DND-41 (cell line): ENCODE measurements at regions not wholly inside any gene's neighbourhood (a gene's known extent, or its start where the extent isn't known, plus 50 kb on each side); places are given as distances from the start of the nearest gene placed in this dataset.

Source experiments
- ATAC-seq: fragments of 200-7000 bp; cut with Tn5 transposase; 3 replicates; pipeline ENCODE4 v1.9.1; 2021; ENCODE audit warnings: low read depth; ENCODE audit not compliant: insufficient read depth
- DNase-seq: peaks from one replicate; pipeline ENCODE4 v3.0.0-alpha.2; 2020
- H2AFZ ChIP-seq: 2 replicates; pipeline ENCODE4 v1.6.0; 2012; ENCODE audit warnings: low read depth, low read length
- H3K27ac ChIP-seq: 2 replicates; pipeline ENCODE4 v1.5.1; 2012; ENCODE audit warnings: low read length, inconsistent platforms
- H3K27me3 ChIP-seq: fragments of 200-600 bp; sonication (generic); 2 replicates; pipeline ENCODE4 v1.6.0; 2012; ENCODE audit warnings: low read length, mild to moderate bottlenecking, inconsistent platforms; ENCODE audit not compliant: insufficient read depth, poor library complexity
- H3K36me3 ChIP-seq: 2 replicates; pipeline ENCODE4 v1.5.1; 2012; ENCODE audit warnings: low read length, inconsistent platforms; ENCODE audit not compliant: insufficient read depth
- H3K4me1 ChIP-seq: 2 replicates; pipeline ENCODE4 v1.5.1; 2012; ENCODE audit warnings: mild to moderate bottlenecking, low read length; ENCODE audit not compliant: insufficient read depth
- H3K4me2 ChIP-seq: 2 replicates; pipeline ENCODE4 v1.6.0; 2012; ENCODE audit warnings: mild to moderate bottlenecking, moderate library complexity, low read length, inconsistent platforms; ENCODE audit not compliant: insufficient read depth
- H3K4me3 ChIP-seq, 2 experiments: fragments of 200-600 bp in 1 of 2; shearing (Covaris generic) in 1 of 2; 2 replicates each; pipeline ENCODE4 v1.5.1; 2012 to 2016; ENCODE audit warnings: inconsistent platforms in 2 of 2, low read length in 2 of 2, mild to moderate bottlenecking in 2 of 2, low read depth in 1 of 2, moderate library complexity in 1 of 2
- H3K79me2 ChIP-seq: 2 replicates; pipeline ENCODE4 v1.6.0; 2012; ENCODE audit warnings: low read length, inconsistent platforms; ENCODE audit not compliant: insufficient read depth
- H3K9ac ChIP-seq: 2 replicates; pipeline ENCODE4 v1.6.0; 2012; ENCODE audit warnings: low read depth, mild to moderate bottlenecking, inconsistent platforms, low read length, moderate library complexity
- H3K9me3 ChIP-seq: 2 replicates; pipeline ENCODE4 v1.5.1; 2012; ENCODE audit warnings: low read length, moderate library complexity, mild to moderate bottlenecking, inconsistent platforms; ENCODE audit not compliant: insufficient read depth, severe bottlenecking
- H4K20me1 ChIP-seq: 2 replicates; pipeline ENCODE4 v1.6.0; 2012; ENCODE audit warnings: low read length; ENCODE audit not compliant: insufficient read depth
- CTCF ChIP-seq: IDR thresholded peaks from 2 replicates; pipeline ENCODE4 v1.5.1; 2012; ENCODE audit warnings: borderline replicate concordance, low read length, moderate library complexity, mild to moderate bottlenecking; ENCODE audit not compliant: poor library complexity, severe bottlenecking; ENCODE audit errors: extremely low read depth
- EZH2 ChIP-seq: IDR thresholded peaks from 3 replicates; pipeline ENCODE4 v1.6.1; 2012; ENCODE audit warnings: borderline replicate concordance, low read depth, mild to moderate bottlenecking, moderate library complexity, low read length, inconsistent platforms; ENCODE audit not compliant: severe bottlenecking

- no peak overlapping the region for H3K4me2 ChIP-seq
- H3K27me3 ChIP-seq, result peaks cover 7% of the 10 kb centered on the region
- TF ChIP-seq EZH2 (no peak), CTCF (no peak)
- H2AFZ ChIP-seq, result no peak overlapping the region
- ATAC-seq (no peak), DNase-seq (no peak)
- no peaks in the 10 kb centered on the region for H3K9me3 ChIP-seq
- H3K79me2 ChIP-seq, result no peaks in the 10 kb centered on the region
- no peaks in the 10 kb centered on the region for H4K20me1 ChIP-seq
- H3K4me3 ChIP-seq, result no peak overlapping the region
- no peaks in the 10 kb centered on the region for H3K4me1 ChIP-seq
- no peaks in the 10 kb centered on the region for H3K36me3 ChIP-seq
- no peak overlapping the region for H3K27ac ChIP-seq
- no peak overlapping the region for H3K9ac ChIP-seq
Observed at GRCh38 chr1:203985676-203986075, 87.2 kb upstream of the SOX13 start.

GRCh38 chr1:203986887-203987461, 85.9 kb upstream of the SOX13 start:
- no peaks in the 10 kb centered on the region for H3K9me3 ChIP-seq
- H3K4me3 ChIP-seq, result no peak overlapping the region
- H3K4me1 ChIP-seq, result no peaks in the 10 kb centered on the region
- no peak for TF ChIP-seq EZH2
- TF ChIP-seq CTCF, result no peak
- no peaks in the 10 kb centered on the region for H4K20me1 ChIP-seq
- H3K9ac ChIP-seq, result no peak overlapping the region
- DNase-seq (no peak), ATAC-seq (no peak)
- no peaks in the 10 kb centered on the region for H3K79me2 ChIP-seq
- peaks cover 7% of the 10 kb centered on the region for H3K27me3 ChIP-seq
- no peak overlapping the region for H3K4me2 ChIP-seq
- H3K27ac ChIP-seq, result no peak overlapping the region
- no peaks in the 10 kb centered on the region for H3K36me3 ChIP-seq
- H2AFZ ChIP-seq, result no peak overlapping the region

GRCh38 chr1:203990118-203990517, 82.8 kb upstream of the SOX13 start:
- no peak overlapping the region for H2AFZ ChIP-seq
- H3K4me3 ChIP-seq, result no peak overlapping the region
- peaks cover 7% of the 10 kb centered on the region for H3K27me3 ChIP-seq
- TF ChIP-seq CTCF, result no peak
- no peak for TF ChIP-seq EZH2
- no peak overlapping the region for H3K9ac ChIP-seq
- H3K9me3 ChIP-seq, result no peaks in the 10 kb centered on the region
- H3K4me2 ChIP-seq, result no peak overlapping the region
- DNase-seq (no peak), ATAC-seq (no peak)
- H3K36me3 ChIP-seq, result no peaks in the 10 kb centered on the region
- no peaks in the 10 kb centered on the region for H3K79me2 ChIP-seq
- no peaks in the 10 kb centered on the region for H3K4me1 ChIP-seq
- no peak overlapping the region for H3K27ac ChIP-seq
- no peaks in the 10 kb centered on the region for H4K20me1 ChIP-seq

GRCh38 chr1:203992440-203992839, 80.5 kb upstream of the SOX13 start:
- no peaks in the 10 kb centered on the region for H3K79me2 ChIP-seq
- DNase-seq (no peak), ATAC-seq (no peak)
- no peak overlapping the region for H2AFZ ChIP-seq
- H3K4me2 ChIP-seq, result no peak overlapping the region
- TF ChIP-seq CTCF, result no peak
- TF ChIP-seq EZH2, result no peak
- H3K36me3 ChIP-seq, result no peaks in the 10 kb centered on the region
- no peak overlapping the region for H3K9ac ChIP-seq
- no peak overlapping the region for H3K27ac ChIP-seq
- no peak overlapping the region for H3K4me3 ChIP-seq
- no peaks in the 10 kb centered on the region for H4K20me1 ChIP-seq
- peaks cover 4% of the 10 kb centered on the region for H3K27me3 ChIP-seq
- H3K4me1 ChIP-seq, result no peaks in the 10 kb centered on the region
- no peaks in the 10 kb centered on the region for H3K9me3 ChIP-seq
